ENCODE measurements at regions not wholly inside any gene's neighbourhood (a gene's known extent, or its start where the extent isn't known, plus 50 kb on each side); places are given as distances from the start of the nearest gene placed in this dataset.

GRCh38 chr6:156725712-156726111 lies 51.5 kb upstream of the ARID1B start:
- Histone ChIP-seq H3K4me3 (ENCODE audit: low read length) (no peak overlapping the region), H3K27me3 (ENCODE audit: insufficient read depth, low read length) (peaks cover 5% of the 10 kb centered on the region), H3K36me3 (ENCODE audit: insufficient read depth, low read length) (no peaks in the 10 kb centered on the region), H3K9me3 (ENCODE audit: low read length) (no peaks in the 10 kb centered on the region), H2AFZ (ENCODE audit: low read depth, low read length) (no peak overlapping the region), H3K4me1 (ENCODE audit: insufficient read depth, low read length) (no peaks in the 10 kb centered on the region)

- Histone ChIP-seq H3K9me3 (ENCODE audit: low read length) (no peaks in the 10 kb centered on the region), H2AFZ (ENCODE audit: low read depth, low read length) (no peak overlapping the region), H3K36me3 (ENCODE audit: insufficient read depth, low read length) (no peaks in the 10 kb centered on the region), H3K4me3 (ENCODE audit: low read length) (no peak overlapping the region), H3K27me3 (ENCODE audit: insufficient read depth, low read length) (peaks cover 9% of the 10 kb centered on the region), H3K4me1 (ENCODE audit: insufficient read depth, low read length) (no peaks in the 10 kb centered on the region)
These were observed 56.2 kb upstream of the ARID1B start for GRCh38 chr6:156720691-156721685.

GRCh38 chr6:156719720-156720563 lies 57.2 kb upstream of the ARID1B start:
- no peak overlapping the region for H2AFZ ChIP-seq (ENCODE audit: low read depth, low read length)
- no peaks in the 10 kb centered on the region for H3K4me1 ChIP-seq (ENCODE audit: insufficient read depth, low read length)
- H3K36me3 ChIP-seq (ENCODE audit: insufficient read depth, low read length): no peaks in the 10 kb centered on the region
- no peaks in the 10 kb centered on the region for H3K9me3 ChIP-seq (ENCODE audit: low read length)
- no peak overlapping the region for H3K4me3 ChIP-seq (ENCODE audit: low read length)
- peaks cover 9% of the 10 kb centered on the region for H3K27me3 ChIP-seq (ENCODE audit: insufficient read depth, low read length)

GRCh38 chr6:156719395-156719719 lies 57.8 kb upstream of the ARID1B start:
- Histone ChIP-seq H3K36me3 (ENCODE audit: insufficient read depth, low read length) (no peaks in the 10 kb centered on the region), H3K4me3 (ENCODE audit: low read length) (no peak overlapping the region), H3K27me3 (ENCODE audit: insufficient read depth, low read length) (peaks cover 9% of the 10 kb centered on the region), H3K4me1 (ENCODE audit: insufficient read depth, low read length) (no peaks in the 10 kb centered on the region), H3K9me3 (ENCODE audit: low read length) (no peaks in the 10 kb centered on the region), H2AFZ (ENCODE audit: low read depth, low read length) (no peak overlapping the region)

- Histone ChIP-seq H3K4me3 (ENCODE audit: low read length) (no peak overlapping the region), H3K36me3 (ENCODE audit: insufficient read depth, low read length) (no peaks in the 10 kb centered on the region), H3K27me3 (ENCODE audit: insufficient read depth, low read length) (peaks cover 9% of the 10 kb centered on the region), H3K4me1 (ENCODE audit: insufficient read depth, low read length) (no peaks in the 10 kb centered on the region), H3K9me3 (ENCODE audit: low read length) (no peaks in the 10 kb centered on the region), H2AFZ (ENCODE audit: low read depth, low read length) (no peak overlapping the region)
These were observed 58.4 kb upstream of the ARID1B start for GRCh38 chr6:156718647-156719394.

GRCh38 chr6:156717542-156717941 lies 59.6 kb upstream of the ARID1B start:
- Histone ChIP-seq H3K4me3 (ENCODE audit: low read length) (no peak overlapping the region), H2AFZ (ENCODE audit: low read depth, low read length) (no peak overlapping the region), H3K27me3 (ENCODE audit: insufficient read depth, low read length) (peaks cover 12% of the 10 kb centered on the region), H3K36me3 (ENCODE audit: insufficient read depth, low read length) (no peaks in the 10 kb centered on the region), H3K9me3 (ENCODE audit: low read length) (no peaks in the 10 kb centered on the region), H3K4me1 (ENCODE audit: insufficient read depth, low read length) (no peaks in the 10 kb centered on the region)

GRCh38 chr6:156715839-156716238 lies 61.3 kb upstream of the ARID1B start:
- Histone ChIP-seq H3K4me3 (ENCODE audit: low read length) (no peak overlapping the region), H3K9me3 (ENCODE audit: low read length) (no peaks in the 10 kb centered on the region), H2AFZ (ENCODE audit: low read depth, low read length) (no peak overlapping the region), H3K4me1 (ENCODE audit: insufficient read depth, low read length) (no peaks in the 10 kb centered on the region), H3K27me3 (ENCODE audit: insufficient read depth, low read length) (peaks cover 7% of the 10 kb centered on the region), H3K36me3 (ENCODE audit: insufficient read depth, low read length) (no peaks in the 10 kb centered on the region)

GRCh38 chr6:156713548-156713947 lies 63.6 kb upstream of the ARID1B start:
- Histone ChIP-seq H3K36me3 (ENCODE audit: insufficient read depth, low read length) (no peaks in the 10 kb centered on the region), H3K4me3 (ENCODE audit: low read length) (no peak overlapping the region), H3K27me3 (ENCODE audit: insufficient read depth, low read length) (peaks cover 3% of the 10 kb centered on the region), H3K4me1 (ENCODE audit: insufficient read depth, low read length) (no peaks in the 10 kb centered on the region), H3K9me3 (ENCODE audit: low read length) (no peaks in the 10 kb centered on the region), H2AFZ (ENCODE audit: low read depth, low read length) (no peak overlapping the region)

- Histone ChIP-seq H3K27me3 (ENCODE audit: insufficient read depth, low read length) (peaks cover 3% of the 10 kb centered on the region), H2AFZ (ENCODE audit: low read depth, low read length) (no peak overlapping the region), H3K9me3 (ENCODE audit: low read length) (no peaks in the 10 kb centered on the region), H3K4me3 (ENCODE audit: low read length) (no peak overlapping the region), H3K36me3 (ENCODE audit: insufficient read depth, low read length) (no peaks in the 10 kb centered on the region), H3K4me1 (ENCODE audit: insufficient read depth, low read length) (no peaks in the 10 kb centered on the region)
These were observed 66.7 kb upstream of the ARID1B start for GRCh38 chr6:156710479-156710878.

GRCh38 chr6:156707818-156708217 lies 69.4 kb upstream of the ARID1B start:
- H2AFZ ChIP-seq (ENCODE audit: low read depth, low read length): no peak overlapping the region
- no peaks in the 10 kb centered on the region for H3K27me3 ChIP-seq (ENCODE audit: insufficient read depth, low read length)
- H3K4me3 ChIP-seq (ENCODE audit: low read length): no peak overlapping the region
- no peaks in the 10 kb centered on the region for H3K9me3 ChIP-seq (ENCODE audit: low read length)
- no peaks in the 10 kb centered on the region for H3K36me3 ChIP-seq (ENCODE audit: insufficient read depth, low read length)
- H3K4me1 ChIP-seq (ENCODE audit: insufficient read depth, low read length): no peaks in the 10 kb centered on the region

- Histone ChIP-seq H3K27me3 (ENCODE audit: insufficient read depth, low read length) (no peaks in the 10 kb centered on the region), H2AFZ (ENCODE audit: low read depth, low read length) (no peak overlapping the region), H3K4me3 (ENCODE audit: low read length) (no peak overlapping the region), H3K36me3 (ENCODE audit: insufficient read depth, low read length) (no peaks in the 10 kb centered on the region), H3K4me1 (ENCODE audit: insufficient read depth, low read length) (no peaks in the 10 kb centered on the region), H3K9me3 (ENCODE audit: low read length) (no peaks in the 10 kb centered on the region)
These were observed 73.5 kb upstream of the ARID1B start for GRCh38 chr6:156703719-156704118.

- Histone ChIP-seq H3K27me3 (ENCODE audit: insufficient read depth, low read length) (no peaks in the 10 kb centered on the region), H3K9me3 (ENCODE audit: low read length) (no peaks in the 10 kb centered on the region), H3K36me3 (ENCODE audit: insufficient read depth, low read length) (no peaks in the 10 kb centered on the region), H3K4me1 (ENCODE audit: insufficient read depth, low read length) (no peaks in the 10 kb centered on the region), H3K4me3 (ENCODE audit: low read length) (no peak overlapping the region), H2AFZ (ENCODE audit: low read depth, low read length) (no peak overlapping the region)
These were observed 75.2 kb upstream of the ARID1B start for GRCh38 chr6:156701966-156702365.
